ELF-1 (cell line): ENCODE measurements at regions not wholly inside any gene's neighbourhood (a gene's known extent, or its start where the extent isn't known, plus 50 kb on each side); places are given as distances from the start of the nearest gene placed in this dataset.
"Not testable (repeated sequence)": the region's sequence is repeated elsewhere in the genome, so short reads cannot be mapped to it uniquely, and the experiment has no call there.

Source experiments
- DNase-seq: peaks from one replicate; pipeline ENCODE4 v3.0.0-alpha.2; 2016; ENCODE audit warnings: low read depth, low spot score

- DNase-seq, result no peak
These were observed 96.7 kb upstream of the SIRPG start for GRCh38 chr20:1754306-1754705.

- no peak for DNase-seq
These were observed 94.5 kb upstream of the SIRPG start for GRCh38 chr20:1752045-1752444.

GRCh38 chr20:1748777-1749176 is 91.2 kb upstream of the SIRPG start:
- no peak for DNase-seq

- DNase-seq, result no peak
These were observed 90.5 kb upstream of the SIRPG start for GRCh38 chr20:1747953-1748577.

GRCh38 chr20:1742049-1742434 is 84.5 kb upstream of the SIRPG start:
- DNase-seq, result not testable (repeated sequence)

GRCh38 chr20:1741309-1742048 is 83.9 kb upstream of the SIRPG start:
- DNase-seq, result no peak

- no peak for DNase-seq
These were observed 79.6 kb upstream of the SIRPG start for GRCh38 chr20:1737134-1737533.

GRCh38 chr20:1735417-1736089 is 78.0 kb upstream of the SIRPG start:
- DNase-seq, result no peak

GRCh38 chr20:1734269-1734858 is 76.8 kb upstream of the SIRPG start:
- no peak for DNase-seq

GRCh38 chr20:1731828-1732375 is 74.3 kb upstream of the SIRPG start:
- DNase-seq, result not testable (repeated sequence)

- DNase-seq, result not testable (repeated sequence)
These were observed 73.6 kb upstream of the SIRPG start for GRCh38 chr20:1730981-1731711.

- DNase-seq, result not testable (repeated sequence)
These were observed 69.7 kb upstream of the SIRPG start for GRCh38 chr20:1727303-1727702.

GRCh38 chr20:1724901-1725300 is 67.3 kb upstream of the SIRPG start:
- no peak for DNase-seq

- no peak for DNase-seq
These were observed 65.0 kb upstream of the SIRPG start for GRCh38 chr20:1722513-1723050.

- DNase-seq, result peak; percentile 89
These were observed 64.3 kb upstream of the SIRPG start for GRCh38 chr20:1721687-1722512.

- DNase-seq, result peak; percentile 11
These were observed 63.4 kb upstream of the SIRPG start for GRCh38 chr20:1720845-1721475.

- no peak for DNase-seq
These were observed 62.6 kb upstream of the SIRPG start for GRCh38 chr20:1720226-1720625.

- DNase-seq, result no peak
These were observed 61.2 kb upstream of the SIRPG start for GRCh38 chr20:1718604-1719384.
